ENCODE measurements at regions not wholly inside any gene's neighbourhood (a gene's known extent, or its start where the extent isn't known, plus 50 kb on each side); places are given as distances from the start of the nearest gene placed in this dataset.

DNA sequence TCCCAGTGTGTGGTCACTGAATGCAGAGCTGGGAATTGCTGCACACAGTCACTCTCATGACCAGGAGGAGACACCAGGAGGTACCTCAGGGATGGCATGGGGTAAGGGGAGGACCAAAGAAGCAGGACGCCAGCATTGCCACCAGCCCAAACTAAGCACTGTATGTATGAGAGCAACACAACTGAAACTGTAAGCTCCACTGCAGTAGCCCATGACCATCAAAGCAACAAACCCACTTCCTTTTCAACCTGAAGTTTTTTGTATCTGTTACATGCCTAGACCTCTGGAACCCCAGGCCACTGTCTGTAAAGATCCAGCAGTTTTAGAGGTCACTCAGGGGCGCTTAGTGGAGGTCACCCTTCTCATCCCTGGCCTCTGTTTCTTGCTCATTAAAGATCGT is 164.3 kb downstream of the SETD4 start:
- intact Hi-C loops (cut with micrococcal nuclease) = no loop called here

DNA sequence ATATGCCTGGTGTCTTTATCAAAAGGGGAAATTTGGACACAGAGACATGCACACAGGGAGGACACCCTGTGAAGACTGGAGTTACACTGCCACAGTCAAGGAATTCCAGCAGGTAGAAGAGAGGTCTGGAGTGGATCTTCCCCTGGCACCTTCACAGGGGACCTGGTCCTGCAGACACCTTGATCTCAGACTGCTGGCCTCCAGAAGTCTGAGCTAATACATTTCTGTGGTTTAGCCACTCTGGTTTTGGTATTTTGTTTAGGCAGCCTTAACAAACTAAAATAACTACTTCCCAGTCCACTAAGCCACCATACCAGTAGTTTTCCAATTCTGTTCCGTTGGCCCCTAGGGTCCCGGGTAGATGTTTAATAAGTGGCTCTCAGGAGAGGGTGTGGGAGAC is 164.7 kb downstream of the SETD4 start:
- intact Hi-C loops (cut with micrococcal nuclease) = no loop called here

DNA sequence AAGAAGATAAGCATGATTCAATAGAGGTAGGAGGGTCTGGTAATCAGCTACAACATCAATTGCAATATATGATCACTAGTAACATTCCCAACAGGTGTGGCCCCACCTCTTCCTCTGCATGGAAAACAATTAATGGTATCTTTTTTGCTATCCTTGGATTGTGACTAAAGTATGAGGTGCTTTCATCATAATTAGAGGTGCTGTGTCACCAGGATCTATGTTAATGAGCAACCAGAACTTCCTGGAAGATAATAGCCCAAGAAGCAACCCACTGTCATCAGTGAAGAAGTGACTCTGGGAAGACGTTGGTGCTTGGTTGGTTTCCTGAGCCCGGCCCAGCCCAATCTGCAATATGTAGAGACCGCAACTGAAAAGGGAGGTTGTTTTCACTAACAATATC is 167.2 kb downstream of the SETD4 start:
- intact Hi-C loops (cut with micrococcal nuclease) = no loop called here

GRCh38 chr21:35886887-35887286 is 173.4 kb downstream of the SETD4 start:
- intact Hi-C loops (cut with micrococcal nuclease) = no loop called here

GRCh38 chr21:35885942-35886541 is 174.3 kb downstream of the SETD4 start:
- intact Hi-C loops (cut with micrococcal nuclease) = no loop called here

DNA sequence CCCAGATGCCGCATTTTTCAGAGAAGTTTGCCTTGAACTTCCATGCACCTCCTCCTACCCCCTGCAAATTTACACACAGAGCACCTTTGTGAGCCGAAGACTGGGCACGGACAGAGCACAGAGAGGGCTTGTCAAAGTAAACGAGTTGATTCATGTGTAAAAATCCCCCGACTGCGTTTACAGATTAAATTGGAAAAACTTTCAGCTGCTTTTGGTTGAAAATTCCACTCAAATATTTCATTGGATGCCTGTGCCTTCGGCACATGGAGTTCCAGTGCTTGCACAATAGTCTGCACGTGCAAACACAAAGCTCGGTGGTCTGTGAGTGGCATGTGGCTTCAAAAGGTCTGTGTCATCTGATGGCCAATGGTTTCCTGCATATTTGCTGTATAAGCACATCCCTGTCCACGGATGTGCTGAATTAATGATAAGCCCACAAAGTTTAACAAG is 177.5 kb downstream of the SETD4 start:
- intact Hi-C loops (cut with micrococcal nuclease) = no loop called here

- intact Hi-C loops (cut with micrococcal nuclease) = no loop called here
Measured at GRCh38 chr21:35873441-35873840, 186.9 kb downstream of the SETD4 start.

DNA sequence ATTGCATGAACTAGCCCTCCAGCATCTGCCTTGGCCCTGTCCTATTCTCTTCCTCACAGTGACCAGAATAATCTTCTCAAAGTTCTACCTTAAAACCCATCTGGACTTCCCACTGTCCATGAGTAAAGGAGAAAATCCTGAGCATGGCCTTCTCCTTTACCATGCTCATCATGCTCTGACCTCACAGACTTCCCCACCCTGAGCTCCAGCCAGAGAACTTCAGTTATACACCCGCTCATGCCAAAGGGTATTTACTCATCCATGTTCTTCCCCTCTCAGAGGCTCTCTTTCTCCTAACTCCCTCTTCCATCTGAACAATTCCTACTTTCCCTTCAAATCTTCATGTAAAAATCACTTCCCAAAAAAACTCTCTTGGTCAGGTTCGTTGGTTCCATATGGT is 188.4 kb downstream of the SETD4 start:
- intact Hi-C loops (cut with micrococcal nuclease) = no loop called here

DNA sequence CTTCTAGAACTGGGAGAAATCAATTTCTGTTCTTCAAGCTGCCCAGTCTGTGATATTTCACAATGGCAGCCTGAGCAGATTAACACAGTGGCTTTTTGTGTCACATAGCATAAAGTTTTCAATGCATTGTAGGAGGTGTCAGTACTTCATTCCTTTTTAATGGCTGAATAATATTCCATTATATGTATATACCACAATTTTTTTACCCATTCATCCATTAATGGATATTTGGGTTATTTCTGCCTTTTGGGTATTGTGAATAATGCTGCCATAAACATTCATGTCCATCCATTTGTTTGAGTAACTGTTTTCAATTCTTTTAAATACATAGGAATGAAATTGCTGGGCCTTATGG is 191.5 kb downstream of the SETD4 start:
- intact Hi-C loops (cut with micrococcal nuclease) = no loop called here

DNA sequence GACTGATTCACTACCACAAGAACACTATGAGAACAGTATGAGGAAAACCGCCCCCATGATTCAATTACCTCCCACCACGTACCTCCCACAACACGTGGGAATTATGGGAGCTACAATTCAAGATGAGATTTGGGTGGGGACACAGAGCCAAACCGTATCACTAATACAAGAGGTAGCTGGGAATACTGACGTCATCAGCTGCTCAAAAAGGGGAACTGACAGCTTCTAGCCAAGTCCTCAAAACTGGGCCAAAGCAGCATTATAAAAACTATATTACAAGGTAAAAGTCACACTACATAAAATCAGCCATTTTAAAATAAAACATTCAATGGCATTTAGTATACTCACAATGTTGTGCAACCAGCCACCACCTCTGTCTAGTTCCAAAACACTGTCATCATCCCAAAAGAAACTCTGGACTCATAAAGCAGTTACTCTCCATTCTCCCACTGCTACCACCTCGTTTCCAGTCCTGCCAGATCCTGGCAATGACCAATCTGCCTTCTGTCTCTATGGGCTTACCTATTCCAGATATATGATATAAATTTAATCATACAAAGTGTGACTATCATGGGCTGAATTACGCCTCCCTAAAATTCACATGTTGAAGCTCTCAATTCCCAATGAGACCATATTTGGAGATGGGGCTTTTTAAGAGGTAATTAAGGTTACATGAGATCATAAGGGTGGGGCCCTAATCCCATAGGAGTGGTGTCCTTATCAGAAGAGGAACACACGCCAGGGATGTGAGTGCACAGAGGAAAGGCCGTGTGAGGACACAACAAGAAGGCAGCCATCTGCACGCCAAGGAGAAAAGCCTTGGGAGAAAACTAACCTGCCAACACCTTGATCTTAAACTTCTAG is 192.1 kb downstream of the SETD4 start:
- intact Hi-C loops (cut with micrococcal nuclease) = no loop called here

GRCh38 chr21:35864039-35864438 is 196.3 kb downstream of the SETD4 start:
- intact Hi-C loops (cut with micrococcal nuclease) = no loop called here

- intact Hi-C loops (cut with micrococcal nuclease) = no loop called here
Measured at GRCh38 chr21:35862969-35863368, 197.4 kb downstream of the SETD4 start.

DNA sequence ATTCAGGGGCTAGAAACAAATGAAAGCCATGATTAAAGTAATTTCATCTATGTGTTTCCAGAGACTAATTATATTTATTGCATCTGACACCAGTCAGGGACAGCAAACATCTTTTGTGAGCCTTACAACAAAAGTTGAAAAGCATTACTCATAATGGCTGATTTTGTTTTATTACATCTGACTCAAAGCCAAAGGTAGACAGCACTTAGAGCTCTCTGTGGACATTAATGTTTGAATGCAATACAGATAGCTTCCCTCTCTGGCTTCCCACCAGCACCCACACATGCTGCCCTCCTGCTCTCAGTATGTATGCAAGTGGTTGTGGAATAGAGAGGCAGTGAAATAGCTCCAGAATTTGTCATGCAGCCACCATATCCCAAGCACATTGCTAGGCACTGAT is 198.7 kb downstream of the SETD4 start:
- intact Hi-C loops (cut with micrococcal nuclease) = no loop called here

GRCh38 chr21:35860189-35860869 is 200.0 kb downstream of the SETD4 start:
- intact Hi-C loops (cut with micrococcal nuclease) = no loop called here

DNA sequence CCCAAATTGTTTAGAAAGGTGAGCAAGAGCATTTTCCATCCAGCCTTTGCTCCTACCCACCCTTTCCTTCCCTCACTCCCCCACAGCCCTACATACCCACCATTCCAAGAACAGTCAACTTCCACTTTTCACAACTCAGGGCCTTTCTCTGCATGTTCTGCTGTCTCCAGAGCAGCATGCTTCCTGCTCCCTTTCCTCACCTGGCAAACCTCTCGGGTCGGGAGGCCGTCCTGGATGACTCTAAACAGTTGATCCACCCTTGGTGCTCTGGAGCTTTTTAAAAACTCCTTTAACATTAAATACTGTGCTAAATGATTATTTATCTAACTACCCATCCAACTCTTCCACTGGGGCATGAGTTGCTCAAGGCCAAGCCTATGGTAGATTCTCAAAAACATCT is 200.6 kb downstream of the SETD4 start:
- intact Hi-C loops (cut with micrococcal nuclease) = no loop called here

- intact Hi-C loops (cut with micrococcal nuclease) = no loop called here
Measured at GRCh38 chr21:35857095-35857494, 203.2 kb downstream of the SETD4 start.

- intact Hi-C loops (cut with micrococcal nuclease) = no loop called here
Measured at GRCh38 chr21:35855484-35855883, 204.8 kb downstream of the SETD4 start.

DNA sequence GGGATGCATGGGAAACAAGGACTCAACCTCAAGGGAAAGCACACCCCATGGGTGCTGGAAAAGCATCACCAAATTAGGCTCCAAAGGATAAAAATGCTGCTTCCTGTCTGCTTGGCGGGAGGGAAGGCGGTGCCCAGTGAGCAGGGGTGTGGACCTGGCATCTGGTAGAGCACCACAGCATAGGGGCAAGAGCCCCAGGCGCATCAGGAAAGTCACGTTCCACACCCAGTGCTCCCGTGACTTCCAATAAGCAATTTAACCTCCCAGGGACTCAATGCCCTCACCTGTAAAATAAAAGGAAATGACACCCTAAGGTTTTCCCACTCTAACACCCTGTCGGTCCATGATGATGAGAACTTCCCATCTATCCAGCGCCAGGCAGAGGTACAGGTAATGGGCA is 206.0 kb downstream of the SETD4 start:
- intact Hi-C loops (cut with micrococcal nuclease) = no loop called here

DNA sequence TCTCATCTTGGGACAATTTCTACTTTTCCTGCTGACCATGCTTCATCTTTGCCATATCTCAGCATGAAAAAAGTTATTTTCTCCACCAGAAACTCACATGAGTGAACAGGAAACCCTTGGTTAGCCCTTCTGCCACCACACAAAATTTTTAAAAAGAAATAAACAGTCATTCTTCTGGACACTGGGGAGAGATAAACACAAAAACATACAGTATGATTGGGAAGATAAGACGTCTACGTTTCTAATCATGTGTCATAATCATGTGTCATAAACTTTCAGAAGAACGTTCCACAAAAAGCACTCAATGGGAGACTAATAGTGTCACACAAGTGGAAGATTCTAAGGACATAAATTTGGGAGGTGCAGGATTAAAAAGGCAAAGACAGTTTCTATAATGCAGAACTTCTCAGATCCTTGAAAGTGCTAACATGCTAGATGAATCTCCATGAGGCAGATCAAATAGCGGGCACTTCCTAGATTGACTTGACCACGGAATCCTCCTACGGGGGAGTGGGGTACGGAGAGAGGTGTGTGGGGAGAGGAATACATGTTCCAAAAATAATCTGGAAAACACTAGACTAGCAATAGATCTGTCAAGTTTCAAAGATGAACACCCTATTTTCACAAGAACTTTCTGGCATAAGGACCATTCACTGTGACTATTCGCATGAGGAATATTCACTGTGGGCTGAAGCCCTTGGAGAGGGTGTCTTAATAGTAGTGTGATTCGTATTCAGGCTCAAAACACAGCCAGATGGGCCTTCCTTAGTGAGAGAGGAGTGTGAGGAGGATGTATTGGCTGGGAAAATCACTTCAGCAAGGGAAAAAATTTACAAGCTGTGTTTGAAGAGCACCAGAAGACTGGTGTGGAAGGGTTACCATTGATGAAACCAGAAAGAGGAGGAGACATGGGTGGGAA is 206.7 kb downstream of the SETD4 start:
- intact Hi-C loops (cut with micrococcal nuclease) = no loop called here

GRCh38 chr21:35852820-35853219 is 207.5 kb downstream of the SETD4 start:
- intact Hi-C loops (cut with micrococcal nuclease) = no loop called here

DNA sequence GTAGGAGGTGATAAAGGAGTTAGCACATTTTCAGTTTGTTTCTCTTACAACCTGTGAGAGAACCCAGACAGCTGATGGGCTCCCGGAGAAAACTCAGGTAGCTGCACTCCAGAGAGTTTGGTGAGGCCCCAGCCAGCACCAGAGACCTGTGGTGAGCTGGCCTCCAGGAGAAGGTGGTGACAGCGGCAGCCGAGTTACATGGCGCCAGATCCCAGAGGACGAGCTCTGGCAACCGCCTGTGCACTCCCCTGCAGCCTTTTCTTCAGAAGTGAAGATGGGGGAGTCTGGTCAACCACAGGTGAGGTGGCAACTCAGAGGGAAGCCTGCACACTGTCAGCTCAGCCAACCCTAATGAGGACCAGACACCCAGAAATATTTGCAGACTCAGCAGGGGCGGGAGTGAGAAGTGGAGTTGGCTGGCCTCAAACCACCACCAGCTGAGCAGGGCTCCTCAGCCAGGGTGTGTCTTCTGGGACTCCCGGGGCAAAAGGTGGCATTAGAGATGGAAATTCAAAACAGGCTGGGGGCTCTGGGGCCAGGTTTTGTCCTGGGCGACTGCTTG is 209.7 kb downstream of the SETD4 start:
- intact Hi-C loops (cut with micrococcal nuclease) = no loop called here
